HepG2 (cell line): ENCODE measurements at regions not wholly inside any gene's neighbourhood (a gene's known extent, or its start where the extent isn't known, plus 50 kb on each side); places are given as distances from the start of the nearest gene placed in this dataset.

Experiments used
- CBFB ChIP-seq: sonication (generic); formaldehyde crosslinking; IDR thresholded peaks from 2 replicates; pipeline ENCODE4 v1.4.0; 2020; ENCODE audit warnings: missing genetic modification reagents
- CHCHD3 ChIP-seq: sonication (generic); formaldehyde crosslinking; IDR thresholded peaks from 2 replicates; pipeline ENCODE4 v1.8.0; 2022; ENCODE audit warnings: mild to moderate bottlenecking, missing genetic modification reagents, moderate library complexity
- KIAA2018 ChIP-seq: sonication (generic); formaldehyde crosslinking; IDR thresholded peaks from 2 replicates; pipeline ENCODE4 v1.5.0; 2020; ENCODE audit warnings: mild to moderate bottlenecking, missing genetic modification reagents, borderline replicate concordance
- RELA ChIP-seq: sonication (generic); formaldehyde crosslinking; IDR thresholded peaks from 2 replicates; pipeline ENCODE4 v1.4.0; 2020; ENCODE audit warnings: missing genetic modification reagents
- SYNCRIP ChIP-seq: fragments of 200-400 bp; formaldehyde crosslinking; IDR thresholded peaks from 2 replicates; pipeline ENCODE4 v1.6.1; 2018; ENCODE audit warnings: mild to moderate bottlenecking, low read depth, low read length; ENCODE audit not compliant: insufficient read depth
- YEATS4 ChIP-seq: sonication (generic); formaldehyde crosslinking; IDR thresholded peaks from 2 replicates; pipeline ENCODE4 v1.4.0; 2020; ENCODE audit warnings: missing genetic modification reagents, borderline replicate concordance
- ZKSCAN8 ChIP-seq: IDR thresholded peaks from 2 replicates; pipeline ENCODE4 v1.6.1; 2016; ENCODE audit warnings: borderline replicate concordance, missing genetic modification reagents, missing compliant biosample characterization
- ZNF224 ChIP-seq: sonication (generic); formaldehyde crosslinking; IDR thresholded peaks from 2 replicates; pipeline ENCODE4 v1.5.0; 2020; ENCODE audit warnings: mild to moderate bottlenecking, missing genetic modification reagents
- ZNF234 ChIP-seq: sonication (generic); formaldehyde crosslinking; conservative IDR thresholded peaks from 2 replicates; pipeline ENCODE4 v1.5.1; 2020; ENCODE audit warnings: mild to moderate bottlenecking, missing genetic modification reagents
- ZNF235 ChIP-seq: sonication (generic); formaldehyde crosslinking; IDR thresholded peaks from 2 replicates; pipeline ENCODE4 v1.8.1; 2023; ENCODE audit warnings: mild to moderate bottlenecking, missing genetic modification reagents, borderline replicate concordance
- ZNF431 ChIP-seq: sonication (generic); formaldehyde crosslinking; IDR thresholded peaks from 2 replicates; pipeline ENCODE4 v1.9.0; 2022; ENCODE audit warnings: missing genetic modification reagents, low read depth, mild to moderate bottlenecking, borderline replicate concordance
- ZNF670 ChIP-seq: sonication (generic); formaldehyde crosslinking; IDR thresholded peaks from 2 replicates; pipeline ENCODE4 v1.8.0; 2022; ENCODE audit warnings: mild to moderate bottlenecking, missing genetic modification reagents, borderline replicate concordance
- ZSCAN20 ChIP-seq: sonication (generic); formaldehyde crosslinking; IDR thresholded peaks from 2 replicates; pipeline ENCODE4 v1.4.0; 2020; ENCODE audit warnings: missing genetic modification reagents, mild to moderate bottlenecking, borderline replicate concordance
- ZSCAN21 ChIP-seq: sonication (generic); formaldehyde crosslinking; IDR thresholded peaks from 2 replicates; pipeline ENCODE4 v1.8.0; 2022; ENCODE audit warnings: mild to moderate bottlenecking, missing genetic modification reagents, moderate library complexity, borderline replicate concordance
- TF ChIP-seq, protein P1 (sequence below): fragments of 450-650 bp; IDR thresholded peaks from 2 replicates; pipeline ENCODE4 v1.6.1; 2016
- TF ChIP-seq, protein P2 (sequence below): sonication (generic); formaldehyde crosslinking; IDR thresholded peaks from 2 replicates; pipeline ENCODE4 v1.4.0; 2020; ENCODE audit warnings: missing genetic modification reagents

DNA sequence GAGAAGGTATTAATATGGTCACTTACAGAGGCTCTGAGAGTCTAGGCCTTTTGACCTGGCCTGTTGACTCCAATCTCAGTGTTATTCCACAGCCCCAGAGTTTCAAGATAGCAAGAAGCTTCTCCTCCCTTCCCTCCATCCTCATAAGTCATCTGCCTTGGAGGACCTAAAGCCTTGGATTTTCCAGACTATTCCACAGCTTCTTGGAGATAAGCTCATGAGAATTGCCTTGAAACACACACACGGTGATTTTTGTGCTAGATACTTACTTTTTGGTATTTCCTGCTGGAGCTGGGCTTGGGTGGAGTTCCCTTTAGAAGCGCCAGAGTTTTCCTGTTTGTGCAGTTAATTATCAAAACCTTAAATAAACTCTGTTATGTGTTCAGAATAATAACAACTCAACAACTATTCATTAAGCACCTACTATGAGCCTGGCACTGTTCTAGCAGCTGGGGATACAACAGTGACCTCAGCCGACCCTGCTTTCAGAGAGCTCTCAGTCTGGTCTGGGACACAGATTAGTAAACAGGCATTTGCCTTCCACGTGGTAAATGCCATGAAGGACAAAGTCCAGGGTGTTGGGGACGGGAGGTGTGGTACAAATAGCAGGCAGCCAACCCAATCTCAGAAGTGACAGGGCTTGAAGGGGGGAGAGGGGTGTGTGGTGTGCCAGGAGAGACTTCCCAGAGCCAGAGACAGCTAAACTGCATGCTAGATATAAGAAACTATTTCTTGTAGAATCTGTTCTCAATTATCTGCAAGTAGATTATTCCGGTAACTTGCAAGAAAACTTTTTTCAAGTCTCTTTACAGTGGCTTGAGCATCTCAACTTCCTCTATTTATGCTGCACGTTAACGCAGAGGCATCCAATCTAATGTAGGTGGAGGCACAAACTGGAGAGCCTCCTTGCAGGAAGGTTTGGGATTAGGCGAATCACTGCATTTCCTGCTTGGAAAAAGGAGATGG, 55.9 kb upstream of the KLF9 start (continued):
- TF ChIP-seq, protein P1, sequence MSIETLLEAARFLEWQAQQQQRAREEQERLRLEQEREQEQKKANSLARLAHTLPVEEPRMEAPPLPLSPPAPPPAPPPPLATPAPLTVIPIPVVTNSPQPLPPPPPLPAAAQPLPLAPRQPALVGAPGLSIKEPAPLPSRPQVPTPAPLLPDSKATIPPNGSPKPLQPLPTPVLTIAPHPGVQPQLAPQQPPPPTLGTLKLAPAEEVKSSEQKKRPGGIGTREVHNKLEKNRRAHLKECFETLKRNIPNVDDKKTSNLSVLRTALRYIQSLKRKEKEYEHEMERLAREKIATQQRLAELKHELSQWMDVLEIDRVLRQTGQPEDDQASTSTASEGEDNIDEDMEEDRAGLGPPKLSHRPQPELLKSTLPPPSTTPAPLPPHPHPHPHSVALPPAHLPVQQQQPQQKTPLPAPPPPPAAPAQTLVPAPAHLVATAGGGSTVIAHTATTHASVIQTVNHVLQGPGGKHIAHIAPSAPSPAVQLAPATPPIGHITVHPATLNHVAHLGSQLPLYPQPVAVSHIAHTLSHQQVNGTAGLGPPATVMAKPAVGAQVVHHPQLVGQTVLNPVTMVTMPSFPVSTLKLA = peak; percentile 96
- TF ChIP-seq ZSCAN20 (CRISPR knock-in tag) (no peak), CBFB (CRISPR knock-in tag) (peak; percentile 53; the same call in 1 of the 2 replicates), RELA (no peak), ZNF234 (no peak), ZNF224 (CRISPR knock-in tag) (no peak), ZKSCAN8 (CRISPR knock-in tag) (0 out of 2 replicates have a peak, but pooled peaks have one; percentile 54), ZSCAN21 (no peak; the same call in 1 of the 2 replicates), KIAA2018 (CRISPR knock-in tag) (no peak), CHCHD3 (CRISPR knock-in tag) (no peak), YEATS4 (CRISPR knock-in tag) (peak; percentile 83; the same call in 1 of the 2 replicates), ZNF235 (CRISPR knock-in tag) (no peak), SYNCRIP (no peak), ZNF431 (CRISPR knock-in tag) (no peak), ZNF670 (0 out of 2 replicates have a peak, but pooled peaks have one; percentile 55)
- TF ChIP-seq, protein P2, sequence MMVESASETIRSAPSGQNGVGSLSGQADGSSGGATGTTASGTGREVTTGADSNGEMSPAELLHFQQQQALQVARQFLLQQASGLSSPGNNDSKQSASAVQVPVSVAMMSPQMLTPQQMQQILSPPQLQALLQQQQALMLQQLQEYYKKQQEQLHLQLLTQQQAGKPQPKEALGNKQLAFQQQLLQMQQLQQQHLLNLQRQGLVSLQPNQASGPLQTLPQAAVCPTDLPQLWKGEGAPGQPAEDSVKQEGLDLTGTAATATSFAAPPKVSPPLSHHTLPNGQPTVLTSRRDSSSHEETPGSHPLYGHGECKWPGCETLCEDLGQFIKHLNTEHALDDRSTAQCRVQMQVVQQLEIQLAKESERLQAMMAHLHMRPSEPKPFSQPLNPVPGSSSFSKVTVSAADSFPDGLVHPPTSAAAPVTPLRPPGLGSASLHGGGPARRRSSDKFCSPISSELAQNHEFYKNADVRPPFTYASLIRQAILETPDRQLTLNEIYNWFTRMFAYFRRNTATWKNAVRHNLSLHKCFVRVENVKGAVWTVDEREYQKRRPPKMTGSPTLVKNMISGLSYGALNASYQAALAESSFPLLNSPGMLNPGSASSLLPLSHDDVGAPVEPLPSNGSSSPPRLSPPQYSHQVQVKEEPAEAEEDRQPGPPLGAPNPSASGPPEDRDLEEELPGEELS (CRISPR knock-in tag) = peak; percentile 93
